ENCODE measurements at regions not wholly inside any gene's neighbourhood (a gene's known extent, or its start where the extent isn't known, plus 50 kb on each side); places are given as distances from the start of the nearest gene placed in this dataset.
"Not testable (repeated sequence)": the region's sequence is repeated elsewhere in the genome, so short reads cannot be mapped to it uniquely, and the experiment has no call there.

DNA sequence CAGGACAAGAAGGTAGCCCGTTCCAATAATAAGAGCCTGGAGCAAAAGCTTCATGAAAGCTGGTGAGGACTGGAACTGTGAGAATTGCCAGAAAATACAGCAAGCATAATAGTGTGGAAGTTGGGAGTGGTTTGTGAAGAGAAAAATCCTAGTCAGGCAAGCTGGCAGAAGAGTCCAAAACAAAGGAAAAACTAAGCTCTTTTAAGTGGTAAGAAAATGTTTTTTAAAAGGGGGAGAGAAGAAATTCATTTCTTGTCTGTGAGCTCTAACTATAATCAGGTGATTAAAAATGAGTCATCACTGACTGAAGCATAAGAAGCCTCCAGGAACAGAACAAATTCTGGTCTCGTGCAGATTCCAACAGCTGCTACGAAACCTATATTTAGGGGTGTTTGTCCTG is 102.6 kb downstream of the CAAP1 start:
- H3K4me1 Mint-ChIP-seq (ENCODE audit: insufficient read depth, unreplicated experiment), result peaks cover 7% of the 10 kb centered on the region
- peak; percentile 32 for DNase-seq (ENCODE audit: unreplicated experiment)
- no TSS peak for BruUV-seq (replicated peaks)
- intact Hi-C loops (cut with micrococcal nuclease), result no loop called here
- TF ChIP-seq, protein P1, sequence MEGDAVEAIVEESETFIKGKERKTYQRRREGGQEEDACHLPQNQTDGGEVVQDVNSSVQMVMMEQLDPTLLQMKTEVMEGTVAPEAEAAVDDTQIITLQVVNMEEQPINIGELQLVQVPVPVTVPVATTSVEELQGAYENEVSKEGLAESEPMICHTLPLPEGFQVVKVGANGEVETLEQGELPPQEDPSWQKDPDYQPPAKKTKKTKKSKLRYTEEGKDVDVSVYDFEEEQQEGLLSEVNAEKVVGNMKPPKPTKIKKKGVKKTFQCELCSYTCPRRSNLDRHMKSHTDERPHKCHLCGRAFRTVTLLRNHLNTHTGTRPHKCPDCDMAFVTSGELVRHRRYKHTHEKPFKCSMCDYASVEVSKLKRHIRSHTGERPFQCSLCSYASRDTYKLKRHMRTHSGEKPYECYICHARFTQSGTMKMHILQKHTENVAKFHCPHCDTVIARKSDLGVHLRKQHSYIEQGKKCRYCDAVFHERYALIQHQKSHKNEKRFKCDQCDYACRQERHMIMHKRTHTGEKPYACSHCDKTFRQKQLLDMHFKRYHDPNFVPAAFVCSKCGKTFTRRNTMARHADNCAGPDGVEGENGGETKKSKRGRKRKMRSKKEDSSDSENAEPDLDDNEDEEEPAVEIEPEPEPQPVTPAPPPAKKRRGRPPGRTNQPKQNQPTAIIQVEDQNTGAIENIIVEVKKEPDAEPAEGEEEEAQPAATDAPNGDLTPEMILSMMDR (IDR thresholded peaks at IDR 0.05; ENCODE audit: unreplicated experiment), result no peak
- H3K9me3 Mint-ChIP-seq (ENCODE audit: unreplicated experiment), result no peaks in the 10 kb centered on the region
- CTCF ChIA-PET, result no interaction called here
- H3K27ac Mint-ChIP-seq (ENCODE audit: low read depth, unreplicated experiment), result peak overlapping the region; percentile 43
- POLR2A ChIA-PET, result interaction anchor here (0.6 to 1.1 kb wide), 2 partner anchors 10 to 15 kb away, joined by 5 to 7 read pairs; no protein-coding TSS in a partner anchor
- H3K27me3 Mint-ChIP-seq (ENCODE audit: insufficient read depth, unreplicated experiment), result no peaks in the 10 kb centered on the region
- H3K4me3 Mint-ChIP-seq (ENCODE audit: unreplicated experiment), result peak overlapping the region; percentile 4
- no peaks in the 10 kb centered on the region for H3K36me3 Mint-ChIP-seq (ENCODE audit: insufficient read depth, unreplicated experiment)

DNA sequence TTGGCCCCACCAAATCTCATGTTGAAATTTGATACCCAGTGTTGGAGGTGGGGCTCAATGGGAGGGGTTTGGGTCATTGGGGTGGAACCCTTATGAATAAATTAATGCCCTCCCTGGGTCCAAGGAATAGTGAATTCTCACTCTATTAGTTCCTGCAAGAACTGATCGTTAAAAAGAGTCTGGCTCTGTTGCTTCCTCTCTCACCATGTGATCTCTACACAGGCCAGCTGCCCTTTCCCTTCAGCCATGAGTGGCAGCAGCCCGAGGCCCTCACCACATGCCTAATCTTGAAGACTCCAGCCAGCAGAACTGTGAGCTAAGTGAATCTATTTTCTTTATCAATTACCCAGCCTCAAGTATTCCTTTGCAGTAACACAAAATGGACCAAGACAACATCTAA is 106.0 kb downstream of the CAAP1 start:
- H3K9me3 Mint-ChIP-seq (ENCODE audit: unreplicated experiment), result no peaks in the 10 kb centered on the region
- intact Hi-C loops (cut with micrococcal nuclease), result no loop called here
- no peak overlapping the region for H3K4me3 Mint-ChIP-seq (ENCODE audit: unreplicated experiment)
- TF ChIP-seq, protein P1 (IDR thresholded peaks at IDR 0.05; ENCODE audit: unreplicated experiment), result no peak
- peaks cover 12% of the 10 kb centered on the region for H3K4me1 Mint-ChIP-seq (ENCODE audit: insufficient read depth, unreplicated experiment)
- H3K27ac Mint-ChIP-seq (ENCODE audit: low read depth, unreplicated experiment), result no peak overlapping the region
- ChIA-PET CTCF (interaction anchor here (0.6 kb wide), 1 partner anchor 38 kb away, joined by 4 read pairs; no protein-coding TSS in a partner anchor), POLR2A (interaction anchor here (0.6 kb wide), 2 partner anchors 44 to 1788 kb away, joined by 3 to 5 read pairs; no protein-coding TSS in a partner anchor)
- no TSS peak for BruUV-seq (replicated peaks)
- H3K27me3 Mint-ChIP-seq (ENCODE audit: insufficient read depth, unreplicated experiment), result no peaks in the 10 kb centered on the region
- DNase-seq (ENCODE audit: unreplicated experiment), result peak; percentile 1
- H3K36me3 Mint-ChIP-seq (ENCODE audit: insufficient read depth, unreplicated experiment), result no peaks in the 10 kb centered on the region

DNA sequence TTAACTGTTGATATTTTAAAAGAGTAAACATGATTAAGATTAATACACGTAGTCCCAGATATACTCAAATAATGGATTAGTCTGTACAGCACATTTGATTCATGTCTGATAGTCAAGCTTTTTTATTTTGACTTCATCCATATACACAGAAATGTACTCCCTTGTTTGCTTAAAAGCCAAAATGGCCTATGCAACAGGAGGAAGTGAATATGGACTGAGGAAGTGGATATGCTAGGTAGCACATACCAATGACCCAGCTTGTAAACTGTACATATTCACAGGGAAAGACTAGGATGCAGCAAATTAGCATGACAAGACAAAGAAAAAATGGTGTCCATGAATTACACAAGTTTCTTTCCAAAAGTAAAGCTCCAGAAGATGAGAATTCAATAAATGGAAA is 109.7 kb downstream of the CAAP1 start:
- intact Hi-C loops (cut with micrococcal nuclease), result no loop called here
- Mint-ChIP-seq H3K27ac (ENCODE audit: low read depth, unreplicated experiment) (no peak overlapping the region), H3K4me3 (ENCODE audit: unreplicated experiment) (no peak overlapping the region), H3K9me3 (ENCODE audit: unreplicated experiment) (no peaks in the 10 kb centered on the region), H3K4me1 (ENCODE audit: insufficient read depth, unreplicated experiment) (peaks cover 16% of the 10 kb centered on the region), H3K27me3 (ENCODE audit: insufficient read depth, unreplicated experiment) (no peaks in the 10 kb centered on the region), H3K36me3 (ENCODE audit: insufficient read depth, unreplicated experiment) (no peaks in the 10 kb centered on the region)
- BruUV-seq (replicated peaks), result no TSS peak
- TF ChIP-seq, protein P1 (IDR thresholded peaks at IDR 0.05; ENCODE audit: unreplicated experiment), result no peak
- no peak for DNase-seq (ENCODE audit: unreplicated experiment)
- CTCF ChIA-PET, result interaction anchor here (0.7 to 1.4 kb wide), 2 partner anchors 8 to 73 kb away, joined by 3 to 6 read pairs; no protein-coding TSS in a partner anchor
- POLR2A ChIA-PET, result interaction anchor here (0.5 kb wide), 1 partner anchor 132 kb away, joined by 3 read pairs; no protein-coding TSS in a partner anchor

DNA sequence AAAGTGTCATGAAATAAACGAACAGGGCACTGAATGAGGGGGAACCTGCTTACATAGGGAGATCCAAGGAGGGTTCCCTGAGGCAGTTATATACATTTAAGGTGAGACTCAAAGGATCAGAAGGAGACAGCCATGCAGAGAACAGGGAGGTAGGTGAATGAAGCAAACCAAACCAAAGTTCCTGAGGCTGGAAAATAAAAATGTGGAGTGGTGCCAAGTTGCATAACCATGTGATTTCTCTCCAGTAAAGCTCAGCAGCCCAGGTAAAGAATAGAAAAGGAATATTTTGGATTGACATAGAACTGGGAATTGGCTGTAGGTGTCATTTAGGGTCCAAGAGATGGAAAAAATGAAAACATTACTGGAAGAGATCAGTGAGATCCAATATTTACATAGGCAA is 110.7 kb downstream of the CAAP1 start:
- TF ChIP-seq, protein P1 (IDR thresholded peaks at IDR 0.05; ENCODE audit: unreplicated experiment), result no peak
- H3K4me3 Mint-ChIP-seq (ENCODE audit: unreplicated experiment), result no peak overlapping the region
- intact Hi-C loops (cut with micrococcal nuclease), result no loop called here
- H3K4me1 Mint-ChIP-seq (ENCODE audit: insufficient read depth, unreplicated experiment), result peaks cover 16% of the 10 kb centered on the region
- no TSS peak for BruUV-seq (replicated peaks)
- no peaks in the 10 kb centered on the region for H3K27me3 Mint-ChIP-seq (ENCODE audit: insufficient read depth, unreplicated experiment)
- no peak overlapping the region for H3K27ac Mint-ChIP-seq (ENCODE audit: low read depth, unreplicated experiment)
- H3K9me3 Mint-ChIP-seq (ENCODE audit: unreplicated experiment), result no peaks in the 10 kb centered on the region
- peak; percentile 39 for DNase-seq (ENCODE audit: unreplicated experiment)
- ChIA-PET CTCF (no interaction called here), POLR2A (interaction anchor here (0.7 kb wide), 1 partner anchor 322 kb away, joined by 3 read pairs; no protein-coding TSS in a partner anchor)
- no peaks in the 10 kb centered on the region for H3K36me3 Mint-ChIP-seq (ENCODE audit: insufficient read depth, unreplicated experiment)

DNA sequence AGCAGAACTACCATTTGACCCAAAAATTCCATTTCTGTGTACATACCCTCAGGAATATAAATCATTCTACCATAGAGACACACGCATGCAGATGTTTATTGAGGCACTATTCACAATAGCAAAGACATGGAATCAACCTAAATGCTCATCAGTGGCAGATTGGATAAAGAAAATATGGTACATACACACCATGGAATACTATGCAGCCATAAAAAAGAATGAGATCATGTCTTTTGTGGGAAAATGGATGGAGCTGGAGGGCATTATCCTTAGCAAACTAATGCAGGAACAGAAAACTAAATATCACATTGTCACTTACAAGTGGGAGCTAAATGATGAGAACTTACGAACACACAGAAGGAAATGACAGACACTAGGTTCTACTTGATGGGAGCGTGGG is 112.3 kb downstream of the CAAP1 start:
- DNase-seq (ENCODE audit: unreplicated experiment); H3K36me3 Mint-ChIP-seq (ENCODE audit: insufficient read depth, unreplicated experiment); H3K4me3 Mint-ChIP-seq (ENCODE audit: unreplicated experiment); intact Hi-C loops (cut with micrococcal nuclease); H3K27ac Mint-ChIP-seq (ENCODE audit: low read depth, unreplicated experiment); BruUV-seq (replicated peaks); H3K27me3 Mint-ChIP-seq (ENCODE audit: insufficient read depth, unreplicated experiment); H3K9me3 Mint-ChIP-seq (ENCODE audit: unreplicated experiment): not testable (repeated sequence)
- POLR2A ChIA-PET, result interaction anchor here (0.6 to 1.7 kb wide), 4 partner anchors 8 to 111 kb away, joined by 3 to 7 read pairs (median 5); no protein-coding TSS in a partner anchor
- H3K4me1 Mint-ChIP-seq (ENCODE audit: insufficient read depth, unreplicated experiment), result peaks cover 16% of the 10 kb centered on the region
- CTCF ChIA-PET, result interaction anchor here (1.3 kb wide), 1 partner anchor 83 kb away, joined by 3 read pairs; no protein-coding TSS in a partner anchor

Measured in MCF 10A (cell line).